HG02852 (cell line): ENCODE measurements at regions not wholly inside any gene's neighbourhood (a gene's known extent, or its start where the extent isn't known, plus 50 kb on each side); places are given as distances from the start of the nearest gene placed in this dataset.

Experiments used
- ATAC-seq: cut with Tn5 transposase; IDR thresholded peaks from one replicate; pipeline ENCODE4 v1.9.1; 2021; ENCODE audit warnings: mild to moderate bottlenecking, moderate library complexity; ENCODE audit not compliant: unreplicated experiment

DNA sequence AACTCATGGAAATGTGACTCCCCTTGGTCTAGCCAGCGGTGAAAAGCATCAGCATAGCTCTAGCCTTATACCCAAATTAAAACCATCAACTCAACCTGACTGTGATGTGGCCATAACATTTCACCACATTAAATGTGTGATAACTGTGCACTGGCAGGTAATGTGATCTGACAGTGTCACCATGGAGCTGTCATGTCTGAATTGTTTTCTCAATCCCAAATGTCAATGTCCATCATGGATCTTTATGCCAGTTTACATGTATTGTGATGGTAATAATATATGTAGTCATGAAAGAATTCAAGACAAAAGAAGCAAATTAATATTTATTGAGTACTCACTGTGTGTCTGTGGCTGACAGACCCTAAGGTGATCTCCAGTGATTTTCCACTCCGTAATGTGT is 213.4 kb upstream of the EOMES start:
- ATAC-seq = no peak

DNA sequence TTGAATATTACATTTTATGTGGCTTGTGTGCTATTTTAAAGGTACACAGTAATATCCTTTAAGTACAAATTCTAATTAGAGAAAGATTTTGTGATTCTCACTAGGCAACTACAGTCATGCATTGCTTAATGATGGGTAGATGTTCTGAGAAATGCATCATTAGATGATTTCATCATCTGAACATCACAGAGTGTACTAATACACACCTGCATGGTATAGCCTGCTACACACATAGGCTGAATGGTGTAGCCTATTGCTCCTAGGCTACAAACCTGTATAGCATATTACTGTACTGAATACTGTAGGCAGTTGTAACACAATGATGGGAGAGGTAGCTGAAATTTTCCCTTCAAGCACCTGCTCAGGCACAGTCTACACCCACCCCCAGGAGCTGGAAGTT is 217.4 kb upstream of the EOMES start:
- ATAC-seq = no peak

DNA sequence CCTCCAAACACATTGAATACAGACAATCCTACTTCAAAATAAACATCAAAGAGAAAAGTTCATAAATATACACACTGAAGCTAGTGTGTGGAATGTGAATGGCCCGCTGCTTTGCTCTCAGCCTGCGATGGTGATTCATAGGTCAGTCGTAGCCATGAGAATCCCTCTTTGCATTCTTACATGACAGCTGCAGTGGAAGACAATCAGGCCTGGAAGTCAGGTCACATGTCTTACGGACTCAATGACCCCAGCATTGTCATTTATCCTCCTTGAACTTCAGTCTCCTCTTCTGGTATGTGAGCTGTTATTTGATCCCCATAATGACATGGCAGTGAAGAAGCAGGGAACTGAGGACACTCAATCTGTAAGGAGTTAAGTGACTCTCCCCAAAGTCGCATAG is 217.8 kb upstream of the EOMES start:
- ATAC-seq = no peak

DNA sequence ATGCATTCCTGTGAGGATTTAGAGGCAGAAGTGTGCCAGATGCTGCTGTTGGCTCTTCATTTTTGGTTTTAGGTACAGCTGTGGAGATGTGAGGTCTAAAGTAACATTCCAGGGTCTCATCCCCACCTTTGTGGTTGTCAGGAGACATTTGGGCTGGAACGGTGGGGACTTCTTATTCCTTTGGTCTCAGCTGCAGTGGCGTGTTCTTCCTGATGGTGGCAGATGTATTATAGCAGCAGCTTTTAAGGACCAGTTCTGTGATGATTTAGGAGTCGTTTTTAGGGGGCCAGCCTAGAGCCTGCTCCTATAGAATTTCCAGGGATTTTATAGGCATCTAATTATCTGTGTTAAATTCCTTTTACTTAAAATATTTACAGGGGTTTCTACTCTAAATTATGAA is 221.0 kb upstream of the EOMES start:
- no peak for ATAC-seq

DNA sequence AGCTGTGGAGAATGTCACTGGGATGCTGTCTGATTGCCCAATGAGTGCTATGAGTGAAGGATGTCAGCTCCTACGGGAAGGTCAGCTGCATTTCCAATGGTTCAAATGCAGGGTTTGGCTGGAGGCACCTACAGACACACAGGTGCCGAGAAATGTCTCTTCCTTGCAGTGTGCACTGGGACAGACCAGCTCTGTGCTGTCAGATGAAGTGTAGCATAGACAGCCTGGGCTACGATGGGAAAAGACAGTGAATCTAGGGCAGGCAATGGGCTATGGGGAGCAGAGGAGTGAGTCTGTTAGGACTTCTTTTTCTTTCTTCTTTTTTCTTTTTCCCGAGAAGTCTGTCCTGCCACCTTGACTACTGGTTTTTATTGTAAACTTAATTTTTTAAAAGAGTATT is 223.1 kb upstream of the EOMES start:
- ATAC-seq = no peak

DNA sequence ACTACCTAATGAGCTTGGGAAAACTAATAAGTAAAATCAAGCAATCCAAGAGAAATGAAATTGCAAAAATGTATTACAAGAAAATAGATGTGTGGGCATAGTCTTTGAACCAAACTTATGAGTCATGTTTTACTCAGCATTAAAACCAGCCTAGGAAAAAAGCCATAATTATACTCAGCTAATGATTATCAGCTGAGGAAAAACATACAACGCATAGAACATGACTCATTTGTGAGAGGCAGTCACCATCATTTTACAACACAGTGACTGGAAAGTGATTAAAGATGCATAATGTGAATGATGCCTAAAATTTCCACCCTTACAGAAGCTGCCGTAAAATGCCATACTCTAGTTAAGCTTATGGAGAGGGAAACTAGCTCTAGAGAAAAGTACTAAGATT is 238.0 kb upstream of the EOMES start:
- ATAC-seq = no peak

DNA sequence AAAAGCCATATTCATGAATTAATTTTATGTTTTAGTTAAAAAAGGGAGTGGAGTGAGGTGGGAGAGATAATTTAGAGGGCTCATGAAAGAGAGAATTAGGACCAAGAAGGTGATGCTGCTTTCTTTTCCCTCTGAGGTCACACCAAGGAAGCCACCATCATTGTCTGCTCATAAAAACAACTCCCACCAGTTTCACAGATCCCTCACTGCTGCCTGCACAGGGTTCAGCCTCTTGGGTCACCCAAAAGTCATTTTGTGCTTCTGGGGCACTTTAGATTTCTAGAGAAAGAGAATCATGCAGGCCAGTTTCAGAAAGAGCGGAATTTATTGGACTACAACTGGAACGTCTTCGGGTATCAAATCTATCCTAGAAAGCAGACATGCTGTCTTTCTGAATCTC is 241.4 kb upstream of the EOMES start:
- no peak for ATAC-seq

DNA sequence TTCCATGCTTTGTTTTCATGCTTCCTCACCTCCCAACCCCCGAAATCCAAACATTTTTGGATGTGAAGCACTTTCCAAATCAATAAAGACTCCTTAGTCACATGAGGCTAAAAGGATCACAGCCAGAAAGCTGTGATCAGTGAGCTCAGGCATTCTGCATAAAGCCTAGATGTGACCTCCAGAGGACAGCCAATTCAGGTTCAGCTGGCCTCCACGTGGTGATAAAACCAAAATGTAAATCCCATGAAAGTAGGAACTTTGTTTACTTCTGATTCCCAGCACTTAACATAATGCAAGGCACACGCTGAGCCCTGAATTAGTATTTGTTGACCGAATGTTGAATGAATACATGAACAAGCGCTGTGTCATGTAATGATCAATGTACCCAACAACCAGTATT is 249.5 kb upstream of the EOMES start:
- no peak for ATAC-seq

DNA sequence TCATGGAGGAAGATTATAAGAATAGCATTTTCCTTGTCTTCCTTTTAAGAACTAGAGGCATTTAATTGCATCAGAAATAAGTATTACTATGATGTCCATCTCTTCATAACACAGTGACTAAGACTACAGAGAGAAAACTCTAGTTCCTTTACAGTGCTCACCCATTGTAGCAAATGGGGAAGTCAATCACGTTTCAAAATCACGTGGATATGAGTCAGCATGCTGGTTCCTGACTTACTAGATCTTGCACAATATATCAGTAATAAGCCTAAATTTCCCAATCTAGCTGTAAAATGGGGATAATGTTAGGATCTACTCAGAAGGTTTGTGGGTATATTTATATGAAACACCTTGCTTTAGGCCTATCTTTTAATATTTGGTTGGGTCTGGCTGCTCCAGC is 254.8 kb upstream of the EOMES start:
- no peak for ATAC-seq

DNA sequence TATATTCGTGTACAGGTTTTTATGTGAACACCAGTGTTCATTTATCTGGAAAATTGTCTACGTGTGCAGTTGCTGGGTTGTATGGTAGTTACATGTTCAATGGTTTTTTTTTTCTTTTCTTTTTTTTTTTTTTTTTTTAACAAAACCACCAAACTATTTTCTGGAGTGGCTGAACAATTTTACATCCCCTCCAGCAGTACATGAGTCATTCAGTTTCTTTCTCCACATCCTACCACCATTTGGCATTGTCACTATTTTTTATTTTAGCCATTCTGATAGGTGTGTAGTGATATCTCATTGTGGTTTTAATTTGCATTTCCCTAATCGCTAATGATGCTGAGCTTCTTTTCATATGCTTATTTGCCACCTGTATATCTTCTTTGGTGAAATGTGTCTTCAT is 256.3 kb upstream of the EOMES start:
- no peak for ATAC-seq

DNA sequence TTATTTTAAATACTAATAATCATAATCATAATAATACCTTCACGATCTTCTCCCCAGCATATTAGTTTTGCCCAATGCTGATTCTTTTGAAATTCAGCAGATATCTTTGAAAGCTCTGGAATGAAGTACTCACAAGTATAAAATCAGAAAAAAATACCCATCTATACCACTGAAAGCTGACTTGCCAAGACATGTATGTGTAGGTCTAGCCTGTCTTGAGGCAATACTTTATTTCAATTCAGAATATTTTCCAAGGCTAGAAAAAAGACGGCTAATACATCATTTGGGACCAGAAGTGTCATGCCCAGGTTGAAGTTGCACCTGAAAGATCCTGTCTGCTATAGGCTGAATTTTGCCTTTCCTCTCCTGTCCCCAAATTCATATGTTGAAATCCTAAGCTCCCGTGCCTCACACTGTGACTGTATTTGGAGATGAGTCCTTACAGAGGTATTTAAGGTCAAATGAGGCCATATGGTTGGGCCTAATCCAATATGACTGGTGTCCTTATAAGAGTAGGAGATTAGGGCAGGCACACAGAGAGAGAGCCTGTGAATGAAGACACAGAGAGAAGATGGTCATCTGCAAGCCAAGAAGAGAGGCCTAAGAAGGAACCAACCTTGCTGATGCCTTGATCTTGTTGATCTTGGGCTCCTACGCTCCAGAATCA is 255.9 kb upstream of the CMC1 start:
- no peak for ATAC-seq

DNA sequence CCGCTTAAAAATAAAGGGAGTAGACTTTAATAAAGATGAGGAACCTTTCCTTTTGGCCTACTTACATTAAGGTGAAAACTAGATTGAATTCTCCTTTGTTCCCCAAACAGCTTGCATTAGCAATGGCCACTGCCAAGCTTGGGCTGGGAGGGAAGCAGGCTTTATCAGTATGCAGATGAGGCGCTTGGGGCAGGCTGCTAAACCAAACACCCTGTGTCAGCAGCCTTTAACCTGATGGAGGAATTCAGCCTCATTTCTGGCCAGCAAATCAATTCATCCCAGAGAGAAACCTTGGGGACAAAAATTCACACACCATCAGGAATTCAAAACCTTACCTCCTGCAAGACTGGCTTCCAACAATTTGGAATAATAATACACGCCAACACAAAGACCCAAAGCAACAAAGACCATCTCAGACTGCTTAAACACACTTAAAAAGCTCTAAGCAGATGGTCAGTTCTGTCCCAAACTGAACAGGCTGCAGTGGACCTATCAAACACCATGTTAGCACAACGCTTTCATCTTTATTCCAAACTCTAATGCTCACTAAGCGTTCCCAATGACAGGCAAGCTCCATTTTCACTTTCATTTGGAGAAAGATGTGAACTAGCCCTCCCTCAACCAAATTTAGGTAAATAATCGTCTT is 255.1 kb upstream of the CMC1 start:
- no peak for ATAC-seq

DNA sequence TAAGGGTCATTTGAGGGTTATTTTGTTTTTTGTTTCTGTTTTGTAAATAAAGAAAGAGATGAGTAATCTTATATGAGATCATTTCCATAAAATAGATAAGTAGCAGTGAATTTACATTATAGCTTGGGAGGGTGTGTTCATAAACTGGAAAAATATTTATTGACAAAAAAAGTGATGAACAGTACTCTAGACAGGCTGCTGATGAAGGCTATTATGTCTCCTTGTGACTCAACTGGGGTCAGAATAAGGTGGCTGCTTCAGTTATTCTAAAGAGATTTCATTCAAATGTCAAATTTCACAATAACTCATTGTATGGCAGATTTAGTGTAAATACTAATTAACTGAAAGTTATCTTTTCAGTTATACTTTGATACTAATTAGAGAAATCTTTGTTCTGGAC is 251.1 kb upstream of the CMC1 start:
- ATAC-seq = no peak

DNA sequence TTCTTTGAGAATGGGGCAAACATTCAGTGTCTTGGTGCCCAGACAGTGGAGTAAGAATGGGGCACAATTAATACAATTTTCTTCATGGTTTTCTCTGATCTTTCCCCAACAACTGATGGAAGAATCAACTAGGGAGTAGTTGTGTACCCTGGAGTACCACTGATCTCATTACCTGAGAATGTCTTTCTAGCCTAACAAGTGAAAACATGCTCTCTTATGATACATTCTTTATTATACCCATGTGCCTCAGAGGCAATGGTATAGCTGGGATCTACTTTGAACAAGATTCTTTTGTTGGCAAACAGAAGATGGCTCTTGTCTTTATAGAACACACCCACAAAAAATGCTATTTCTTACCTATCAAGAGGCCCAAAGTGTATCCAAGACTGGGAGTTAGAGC is 250.6 kb upstream of the CMC1 start:
- ATAC-seq = no peak

DNA sequence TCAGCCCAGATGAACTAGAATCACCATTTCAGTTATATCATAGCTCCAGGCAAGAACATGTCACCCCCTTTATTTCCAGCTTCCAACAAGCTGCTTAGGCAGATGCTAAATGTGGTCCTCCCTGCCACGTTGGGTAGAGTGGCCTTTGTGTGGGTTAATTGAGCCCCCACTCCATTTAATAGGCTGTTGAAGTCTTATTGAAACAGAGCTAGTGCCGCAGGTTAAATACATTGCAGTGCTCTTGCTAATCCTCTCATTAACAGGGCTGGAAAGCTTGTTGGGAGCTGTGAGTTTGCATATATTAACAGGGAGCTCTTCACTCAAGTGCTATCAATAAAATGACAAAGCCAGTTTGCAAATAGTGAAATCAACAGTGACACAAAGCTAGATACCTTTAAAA is 248.4 kb upstream of the CMC1 start:
- no peak for ATAC-seq

DNA sequence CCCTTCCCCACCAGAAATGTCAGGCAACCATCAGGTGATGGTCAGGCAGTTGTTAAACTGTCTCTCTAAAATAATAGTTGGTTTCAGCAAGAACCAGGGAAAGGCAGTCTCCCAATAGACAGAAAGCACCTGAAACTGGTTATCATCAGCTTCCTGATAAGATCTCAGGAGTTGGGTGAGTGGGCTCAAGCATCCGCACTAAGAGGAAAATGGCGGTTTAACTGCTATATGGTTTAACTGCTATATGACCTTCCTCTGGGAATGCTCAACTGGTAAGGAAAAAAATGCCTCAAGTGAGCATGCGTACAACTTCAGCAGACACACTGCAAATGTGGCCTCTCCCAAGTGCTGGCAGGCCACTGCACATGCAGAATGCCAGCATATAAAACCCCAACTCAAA is 240.8 kb upstream of the CMC1 start:
- ATAC-seq = no peak

DNA sequence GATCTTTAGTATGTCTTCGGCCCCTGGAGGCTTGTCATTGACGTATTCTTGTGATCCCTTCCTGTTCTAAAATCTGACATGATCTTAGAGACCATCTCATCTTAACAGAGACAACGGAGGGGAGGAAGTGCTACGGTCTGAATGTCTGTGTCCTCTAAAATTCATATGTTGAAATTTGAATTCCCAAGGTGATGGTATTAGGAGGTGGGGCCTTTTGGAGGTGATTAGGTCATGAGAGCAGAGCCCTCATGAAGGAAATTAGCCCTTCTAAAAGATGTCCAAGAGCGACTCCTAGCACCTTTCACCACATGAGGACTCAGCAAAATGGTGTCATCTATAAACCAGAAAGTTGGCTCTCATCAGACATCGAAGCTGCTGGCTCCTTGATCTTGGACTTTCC is 233.2 kb upstream of the CMC1 start:
- ATAC-seq = no peak

DNA sequence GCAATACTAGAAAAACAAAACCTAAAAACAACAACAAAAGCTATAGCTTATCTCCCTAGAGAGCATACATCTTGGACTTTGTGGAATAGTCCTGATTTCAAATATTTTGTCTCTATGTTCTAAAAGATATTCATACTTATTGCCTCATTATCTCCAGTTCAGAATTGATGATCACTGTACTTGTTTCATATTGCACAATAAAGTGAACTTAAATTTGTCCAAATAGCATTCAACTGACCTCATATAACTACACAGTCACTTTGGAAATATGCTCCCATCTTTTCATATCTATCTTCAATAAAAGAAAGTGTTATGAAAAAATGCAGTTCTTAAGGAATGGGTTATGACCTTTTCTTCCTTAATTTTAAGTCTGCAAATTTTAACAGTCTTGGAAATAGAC is 228.6 kb upstream of the CMC1 start:
- no peak for ATAC-seq

DNA sequence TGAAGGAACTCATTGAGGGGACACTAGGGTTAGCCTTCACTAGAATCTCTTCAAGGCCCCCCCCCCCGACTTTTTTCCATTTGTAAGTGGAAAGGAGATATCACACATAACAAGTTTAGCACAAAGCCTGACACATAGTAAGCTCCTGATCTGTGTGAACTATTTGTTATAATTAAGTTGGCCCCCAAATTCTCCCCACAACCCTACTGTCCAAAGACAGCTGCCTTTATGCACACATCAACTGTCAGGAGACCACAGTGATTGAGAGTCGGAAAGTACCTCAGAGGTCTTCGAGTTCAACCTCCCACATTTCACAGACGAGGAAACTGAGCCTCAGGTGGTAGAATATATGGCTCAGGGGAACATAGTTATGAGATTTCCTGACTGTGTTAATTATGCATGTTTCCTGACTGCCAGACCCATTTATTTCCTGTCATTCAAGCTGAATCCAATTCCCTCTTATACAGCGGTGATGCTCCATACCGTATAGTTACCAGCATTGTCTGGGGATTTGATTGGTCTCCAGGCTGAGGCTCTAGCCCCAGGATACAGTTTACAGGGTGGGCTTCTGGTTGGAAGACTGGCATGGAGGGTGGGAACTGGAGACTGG is 227.4 kb upstream of the CMC1 start:
- ATAC-seq = no peak

DNA sequence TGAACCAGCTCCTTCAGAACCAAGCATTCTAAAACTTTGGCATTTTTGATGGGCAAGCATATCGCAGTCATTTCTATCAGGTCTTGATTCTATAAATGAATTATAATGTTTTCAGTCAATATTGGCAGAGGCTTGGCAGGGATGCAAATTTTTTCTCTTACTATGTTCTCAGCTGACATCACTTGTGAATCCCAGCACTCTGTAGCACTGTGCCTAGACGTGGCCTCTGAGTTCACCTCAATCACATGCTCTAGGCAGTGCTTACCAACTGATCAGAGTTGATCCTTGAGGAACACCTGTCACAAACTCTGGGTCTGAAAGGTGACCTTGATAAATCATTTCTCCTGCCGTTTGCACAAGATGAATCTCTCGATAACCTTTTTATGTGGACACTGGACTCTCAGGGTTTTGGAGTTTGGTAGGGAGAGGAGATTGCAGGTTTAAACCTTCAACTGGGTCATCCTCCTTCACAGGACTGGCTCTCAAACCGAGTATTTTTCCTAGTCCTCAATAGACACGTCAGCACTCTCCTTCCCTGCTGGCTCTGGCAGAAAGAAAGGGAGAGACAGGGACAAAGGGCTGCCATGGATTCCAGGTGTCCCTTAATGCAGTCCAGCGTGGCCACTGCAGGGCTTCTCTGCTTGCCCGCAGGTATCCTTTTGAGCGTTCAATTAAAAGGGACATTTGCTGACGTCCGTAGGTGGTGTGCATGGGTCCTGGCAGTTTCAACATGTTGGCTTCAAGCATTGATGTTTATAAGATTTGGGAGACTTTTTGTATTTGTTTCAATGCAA is 222.3 kb upstream of the CMC1 start:
- no peak for ATAC-seq

DNA sequence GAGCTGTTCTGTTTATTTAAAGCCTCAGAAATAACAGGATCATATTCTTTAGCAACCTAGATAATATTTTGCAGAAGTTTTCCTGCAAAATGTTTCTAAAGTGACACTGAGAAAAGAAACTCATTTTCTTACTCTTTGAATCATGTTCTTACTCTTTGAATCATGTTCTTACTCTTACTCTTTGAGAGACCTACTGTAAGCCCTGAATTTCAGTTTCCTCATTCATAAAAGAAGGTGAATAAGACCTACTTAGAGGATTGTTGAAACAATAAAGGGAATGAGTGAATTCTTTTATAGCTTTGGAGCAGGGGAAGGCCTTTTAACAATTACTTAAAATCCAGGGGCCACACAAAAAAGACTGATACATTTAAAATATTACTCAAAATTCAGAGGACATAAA is 221.7 kb upstream of the CMC1 start:
- no peak for ATAC-seq

DNA sequence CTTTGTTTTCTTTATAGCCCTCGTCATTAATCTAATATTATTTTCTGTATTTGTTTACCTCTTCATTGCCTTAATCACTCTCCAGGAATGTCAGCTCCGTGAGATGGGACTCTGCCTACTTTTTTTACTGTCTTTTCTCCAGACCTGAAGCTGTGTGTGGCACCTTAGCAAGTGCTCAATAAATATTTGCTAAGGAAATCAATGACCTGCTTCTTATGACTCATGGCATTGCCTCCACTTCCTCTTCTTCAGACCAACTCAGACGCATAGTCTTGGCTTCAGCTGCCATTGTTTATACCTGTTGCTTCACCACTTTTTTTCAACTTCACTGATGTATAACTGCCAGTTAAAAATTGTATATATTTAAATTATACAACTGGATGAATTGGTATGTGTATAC is 218.5 kb upstream of the CMC1 start:
- ATAC-seq = no peak
